ENCODE measurements at regions not wholly inside any gene's neighbourhood (a gene's known extent, or its start where the extent isn't known, plus 50 kb on each side); places are given as distances from the start of the nearest gene placed in this dataset.

DNA sequence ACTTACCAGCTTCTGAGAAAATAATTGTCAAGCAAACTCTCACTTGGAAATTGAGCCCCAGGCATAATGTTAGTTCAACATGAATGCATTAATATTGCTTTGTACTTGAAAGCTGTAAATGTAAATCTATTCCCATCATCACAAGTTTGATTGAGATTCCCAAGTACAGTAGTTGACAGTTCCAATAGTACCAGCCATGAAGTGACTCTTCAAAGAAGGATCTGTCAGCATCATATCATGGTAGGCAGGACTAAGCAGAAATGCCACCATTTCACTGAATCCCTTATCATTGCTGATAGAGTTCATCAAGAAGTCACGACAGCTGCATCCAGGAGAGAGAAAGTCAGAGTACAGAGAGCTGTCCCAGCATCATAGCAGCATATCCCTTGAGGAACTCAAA, 348.7 kb downstream of the OMA1 start:
- no peak overlapping the region for H3K4me2 ChIP-seq (ENCODE audit: insufficient read depth, low read length)
- H3K4me1 ChIP-seq (ENCODE audit: insufficient read depth, low read length): no peaks in the 10 kb centered on the region
- DNase-seq (no peak), ATAC-seq (ENCODE audit: insufficient read depth, low read depth) (no peak)
- H2AFZ ChIP-seq (ENCODE audit: low read depth, low read length): no peak overlapping the region
- H3K36me3 ChIP-seq (ENCODE audit: insufficient read depth, low read length): no peaks in the 10 kb centered on the region
- H4K20me1 ChIP-seq (ENCODE audit: insufficient read depth, low read length): no peaks in the 10 kb centered on the region
- TF ChIP-seq, protein P1, sequence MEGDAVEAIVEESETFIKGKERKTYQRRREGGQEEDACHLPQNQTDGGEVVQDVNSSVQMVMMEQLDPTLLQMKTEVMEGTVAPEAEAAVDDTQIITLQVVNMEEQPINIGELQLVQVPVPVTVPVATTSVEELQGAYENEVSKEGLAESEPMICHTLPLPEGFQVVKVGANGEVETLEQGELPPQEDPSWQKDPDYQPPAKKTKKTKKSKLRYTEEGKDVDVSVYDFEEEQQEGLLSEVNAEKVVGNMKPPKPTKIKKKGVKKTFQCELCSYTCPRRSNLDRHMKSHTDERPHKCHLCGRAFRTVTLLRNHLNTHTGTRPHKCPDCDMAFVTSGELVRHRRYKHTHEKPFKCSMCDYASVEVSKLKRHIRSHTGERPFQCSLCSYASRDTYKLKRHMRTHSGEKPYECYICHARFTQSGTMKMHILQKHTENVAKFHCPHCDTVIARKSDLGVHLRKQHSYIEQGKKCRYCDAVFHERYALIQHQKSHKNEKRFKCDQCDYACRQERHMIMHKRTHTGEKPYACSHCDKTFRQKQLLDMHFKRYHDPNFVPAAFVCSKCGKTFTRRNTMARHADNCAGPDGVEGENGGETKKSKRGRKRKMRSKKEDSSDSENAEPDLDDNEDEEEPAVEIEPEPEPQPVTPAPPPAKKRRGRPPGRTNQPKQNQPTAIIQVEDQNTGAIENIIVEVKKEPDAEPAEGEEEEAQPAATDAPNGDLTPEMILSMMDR (IDR thresholded peaks at IDR 0.05; ENCODE audit: borderline replicate concordance, extremely low read depth, low read length, poor library complexity, severe bottlenecking): no peak
- TF ChIP-seq EZH2 (IDR thresholded peaks at IDR 0.05; ENCODE audit: borderline replicate concordance, low read depth, low read length, severe bottlenecking): no peak
- no peak overlapping the region for H3K9ac ChIP-seq (ENCODE audit: low read depth, low read length)
- no peaks in the 10 kb centered on the region for H3K9me3 ChIP-seq (ENCODE audit: insufficient read depth, low read length, severe bottlenecking)
- peaks cover 3% of the 10 kb centered on the region for H3K27me3 ChIP-seq (ENCODE audit: insufficient read depth, low read length, poor library complexity)
- no peak overlapping the region for H3K27ac ChIP-seq (ENCODE audit: low read length)
- H3K4me3 ChIP-seq (ENCODE audit: low read depth in 1 of 2, low read length in 2 of 2): no peak overlapping the region
- H3K79me2 ChIP-seq (ENCODE audit: insufficient read depth, low read length): no peaks in the 10 kb centered on the region

DNA sequence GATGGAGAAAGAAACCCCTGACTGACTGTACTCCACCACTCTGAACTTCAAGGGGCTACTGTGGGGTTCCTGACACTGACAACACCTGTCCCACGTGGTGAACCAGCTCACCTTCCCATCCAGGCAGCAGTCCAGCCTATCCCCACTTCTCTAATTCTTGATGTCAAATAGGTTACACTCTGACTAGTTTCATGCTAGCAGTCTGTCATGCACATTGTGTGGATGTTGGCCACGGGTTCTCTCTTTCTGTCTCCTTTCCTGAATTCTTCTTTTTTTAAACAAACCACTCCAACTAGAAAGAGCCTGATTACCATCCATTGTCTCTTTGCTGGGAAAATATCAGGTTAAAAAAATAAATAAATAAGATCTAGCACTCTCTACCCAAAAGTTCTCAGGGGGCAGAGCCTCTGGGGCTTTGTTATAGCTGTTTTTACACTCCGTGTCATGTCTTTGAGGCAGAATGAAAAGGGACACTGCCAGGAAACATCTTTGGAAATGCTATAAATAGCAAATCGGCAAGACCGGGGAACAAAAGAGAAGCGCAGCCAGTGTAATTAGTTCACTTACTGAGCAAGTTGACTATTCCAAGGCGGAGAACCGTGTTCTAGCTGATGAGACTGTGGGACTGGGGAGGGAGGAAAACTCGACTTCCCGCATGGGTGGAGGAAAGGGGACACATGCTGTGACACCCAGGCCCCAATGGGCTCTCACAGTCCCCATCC, 356.1 kb downstream of the OMA1 start:
- Histone ChIP-seq H3K36me3 (ENCODE audit: insufficient read depth, low read length) (no peaks in the 10 kb centered on the region), H3K79me2 (ENCODE audit: insufficient read depth, low read length) (no peaks in the 10 kb centered on the region), H3K4me1 (ENCODE audit: insufficient read depth, low read length) (no peaks in the 10 kb centered on the region), H3K9me3 (ENCODE audit: insufficient read depth, low read length, severe bottlenecking) (no peaks in the 10 kb centered on the region), H3K27me3 (ENCODE audit: insufficient read depth, low read length, poor library complexity) (no peaks in the 10 kb centered on the region), H4K20me1 (ENCODE audit: insufficient read depth, low read length) (no peaks in the 10 kb centered on the region), H3K27ac (ENCODE audit: low read length) (no peak overlapping the region), H3K9ac (ENCODE audit: low read depth, low read length) (no peak overlapping the region), H2AFZ (ENCODE audit: low read depth, low read length) (no peak overlapping the region), H3K4me2 (ENCODE audit: insufficient read depth, low read length) (no peak overlapping the region), H3K4me3 (ENCODE audit: low read depth in 1 of 2, low read length in 2 of 2) (no peak overlapping the region)
- no peak for TF ChIP-seq EZH2 (IDR thresholded peaks at IDR 0.05; ENCODE audit: borderline replicate concordance, low read depth, low read length, severe bottlenecking)
- TF ChIP-seq, protein P1 (IDR thresholded peaks at IDR 0.05; ENCODE audit: borderline replicate concordance, extremely low read depth, low read length, poor library complexity, severe bottlenecking): no peak
- no peak for ATAC-seq (ENCODE audit: insufficient read depth, low read depth)
- no peak for DNase-seq

DNA sequence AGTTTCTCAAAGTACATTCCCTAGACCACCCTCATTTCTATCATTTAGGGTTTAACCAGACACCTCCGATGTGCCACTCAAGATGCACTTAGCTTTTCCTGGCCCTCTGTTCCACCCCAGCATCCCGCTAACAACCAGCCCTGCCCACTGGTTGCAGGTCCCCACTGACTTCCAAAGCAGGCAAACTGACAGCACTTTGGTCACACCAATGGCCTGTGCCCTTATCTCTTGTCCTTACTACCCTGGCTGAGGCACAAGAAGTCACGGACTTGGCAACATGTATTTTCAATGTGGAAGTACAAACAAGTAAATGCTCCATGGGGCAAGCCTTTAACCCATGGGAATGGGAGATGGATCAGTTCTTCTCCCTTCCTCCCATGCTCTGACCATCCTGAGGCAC, 357.1 kb downstream of the OMA1 start:
- Histone ChIP-seq H4K20me1 (ENCODE audit: insufficient read depth, low read length) (no peaks in the 10 kb centered on the region), H3K36me3 (ENCODE audit: insufficient read depth, low read length) (no peaks in the 10 kb centered on the region), H3K4me3 (ENCODE audit: low read depth in 1 of 2, low read length in 2 of 2) (no peak overlapping the region), H3K27ac (ENCODE audit: low read length) (no peak overlapping the region), H2AFZ (ENCODE audit: low read depth, low read length) (no peak overlapping the region), H3K9ac (ENCODE audit: low read depth, low read length) (no peak overlapping the region), H3K27me3 (ENCODE audit: insufficient read depth, low read length, poor library complexity) (no peaks in the 10 kb centered on the region), H3K9me3 (ENCODE audit: insufficient read depth, low read length, severe bottlenecking) (no peaks in the 10 kb centered on the region), H3K4me2 (ENCODE audit: insufficient read depth, low read length) (no peak overlapping the region), H3K4me1 (ENCODE audit: insufficient read depth, low read length) (no peaks in the 10 kb centered on the region), H3K79me2 (ENCODE audit: insufficient read depth, low read length) (no peaks in the 10 kb centered on the region)
- TF ChIP-seq, protein P1 (IDR thresholded peaks at IDR 0.05; ENCODE audit: borderline replicate concordance, extremely low read depth, low read length, poor library complexity, severe bottlenecking): no peak
- TF ChIP-seq EZH2 (IDR thresholded peaks at IDR 0.05; ENCODE audit: borderline replicate concordance, low read depth, low read length, severe bottlenecking): no peak
- DNase-seq: no peak
- ATAC-seq (ENCODE audit: insufficient read depth, low read depth): no peak

All from DND-41 (cell line).